K562 (cell line): ENCODE measurements at regions not wholly inside any gene's neighbourhood (a gene's known extent, or its start where the extent isn't known, plus 50 kb on each side); places are given as distances from the start of the nearest gene placed in this dataset.
"Not testable (repeated sequence)": the region's sequence is repeated elsewhere in the genome, so short reads cannot be mapped to it uniquely, and the experiment has no call there.

Source experiments
- ATAC-seq: fragments of 200-7000 bp; cut with Tn5 transposase; 3 replicates; pipeline ENCODE4 v1.9.1; 2020; ENCODE audit warnings: moderate library complexity
- BruUV-seq: library from RNA; stranded (reverse); fragments of 400-500 nt; replicated peaks from 2 replicates; lab custom pipeline; 2021; lab: Mats Ljungman, UMichigan
- CTCF ChIA-PET: fragments of 300-600 bp; formaldehyde crosslinking; extraction: SDS; loops from one replicate; lab custom pipeline; 2021; ENCODE audit warnings: low intra/inter-chr PET ratio; lab: Yijun Ruan, JAX
- POLR2A ChIA-PET: fragments of 300-600, 350-650 bp; sonication (Branson Sonifier 250); formaldehyde crosslinking; extraction: SDS; loops from one replicate; lab custom pipeline; 2021; ENCODE audit warnings: antibody characterized with exemption, inconsistent platforms; lab: Yijun Ruan, JAX
- DNase-seq, 4 experiments: peaks; one replicate each; pipeline versions ENCODE4 v3.0.0 to v3.0.0-alpha.2; 2011 to 2018; ENCODE audit warnings: low spot score in 3 of 4, mixed read lengths in 3 of 4; ENCODE audit errors: extremely low read depth in 1 of 4
- FAIRE-seq: peaks from 2 replicates; lab custom pipeline; 2011; peaks lifted over from hg19 to GRCh38; lab: Jason Lieb, UNC
- H2AFZ ChIP-seq: 2 replicates; pipeline ENCODE4 v1.6.0; 2011; ENCODE audit warnings: low read depth, low read length, control low read depth, inconsistent platforms
- H3K27ac ChIP-seq: fragments of 200-600 bp; 3 replicates; pipeline ENCODE4 v1.8.0; 2011; ENCODE audit warnings: low read depth, mild to moderate bottlenecking, control low read depth, inconsistent platforms, low read length, moderate library complexity, mixed read lengths; ENCODE audit errors: extremely low read depth
- H3K27me3 ChIP-seq, 2 experiments: fragments of 300-600 bp in 1 of 2; 2 replicates in 1 of 2; 3 replicates in 1 of 2; pipeline versions ENCODE4 v1.6.0 to v1.8.0; 2011; ENCODE audit warnings: inconsistent platforms in 2 of 2, low read length in 2 of 2, mild to moderate bottlenecking in 1 of 2, mixed read lengths in 1 of 2, moderate library complexity in 1 of 2; ENCODE audit not compliant: control insufficient read depth in 2 of 2, insufficient read depth in 2 of 2
- H3K36me3 ChIP-seq: fragments of 300-600 bp; 3 replicates; pipeline ENCODE4 v1.8.0; 2011; ENCODE audit warnings: mild to moderate bottlenecking, low read length, inconsistent platforms; ENCODE audit not compliant: control insufficient read depth, insufficient read depth
- H3K4me1 ChIP-seq, 2 experiments: fragments of 200-600 bp in 1 of 2; replicated peaks in 1 of 2; 2 replicates in 1 of 2; 3 replicates in 1 of 2; pipeline versions ENCODE4 v1.5.1 to v1.8.0; 2011; ENCODE audit warnings: inconsistent platforms in 2 of 2, low read length in 2 of 2, mild to moderate bottlenecking in 1 of 2, mixed read lengths in 1 of 2, moderate library complexity in 1 of 2; ENCODE audit not compliant: control insufficient read depth in 2 of 2, insufficient read depth in 2 of 2
- H3K4me2 ChIP-seq: 2 replicates; pipeline ENCODE4 v1.6.1; 2011; ENCODE audit warnings: low read length, control low read depth, inconsistent platforms, mixed read lengths; ENCODE audit not compliant: insufficient read depth
- H3K4me3 ChIP-seq: fragments of 200-600 bp; sonication (generic), shearing (Covaris generic); 2 replicates; pipeline ENCODE4 v1.5.1; 2016; ENCODE audit warnings: control low read depth, inconsistent platforms
- H3K79me2 ChIP-seq: fragments of 200-600 bp; 3 replicates; pipeline ENCODE4 v1.8.0; 2011; ENCODE audit warnings: low read length, inconsistent platforms; ENCODE audit not compliant: control insufficient read depth, insufficient read depth
- H3K9ac ChIP-seq, 2 experiments: 2 replicates each; pipeline versions ENCODE4 v1.6.0 to v1.6.1; 2011; ENCODE audit warnings: low read depth in 2 of 2, low read length in 2 of 2, control low read depth in 1 of 2, inconsistent platforms in 1 of 2, mild to moderate bottlenecking in 1 of 2, mixed read lengths in 1 of 2; ENCODE audit not compliant: insufficient read depth in 1 of 2
- H3K9me1 ChIP-seq: one replicate; pipeline ENCODE4 v1.6.0; 2011; ENCODE audit warnings: inconsistent platforms, mild to moderate bottlenecking, low read length, moderate library complexity; ENCODE audit not compliant: control insufficient read depth, insufficient read depth
- H3K9me3 ChIP-seq: replicated peaks from 2 replicates; pipeline ENCODE4 v1.5.1; 2011; ENCODE audit warnings: low read depth, low read length, inconsistent platforms; ENCODE audit not compliant: control insufficient read depth, insufficient read depth
- H4K20me1 ChIP-seq: replicated peaks from 2 replicates; pipeline ENCODE4 v1.6.1; 2011; ENCODE audit warnings: low read length, inconsistent platforms, mixed read lengths; ENCODE audit not compliant: control insufficient read depth, insufficient read depth
- ATF7 ChIP-seq: fragments of 450-650 bp; IDR thresholded peaks from 2 replicates; pipeline ENCODE4 v1.7.1; 2014; ENCODE audit warnings: mild to moderate bottlenecking, moderate library complexity
- CBX1 ChIP-seq: sonication (generic); IDR thresholded peaks from 2 replicates; pipeline ENCODE4 v1.6.1; 2016; ENCODE audit warnings: antibody characterized with exemption, low read depth, mild to moderate bottlenecking
- CHD2 ChIP-seq: IDR thresholded peaks from 2 replicates; pipeline ENCODE4 v1.6.1; 2011; ENCODE audit warnings: low read depth, low read length
- CREM ChIP-seq: IDR thresholded peaks from 2 replicates; pipeline ENCODE4 v1.6.1; 2014; ENCODE audit warnings: antibody characterized with exemption, low read depth
- FOS ChIP-seq: IDR thresholded peaks from 3 replicates; pipeline ENCODE4 v1.6.1; 2011; ENCODE audit not compliant: insufficient read length; ENCODE audit errors: extremely low read depth
- JUN ChIP-seq, 2 experiments: sonication (generic) in 1 of 2; formaldehyde crosslinking in 1 of 2; IDR thresholded peaks; 2 replicates each; pipeline versions ENCODE4 v1.6.1 to v1.8.0; 2012 to 2022; ENCODE audit warnings: borderline replicate concordance in 2 of 2, mild to moderate bottlenecking in 2 of 2, improper control_type of control experiment in 1 of 2, low read depth in 1 of 2, low read length in 1 of 2, missing genetic modification reagents in 1 of 2
- JUND ChIP-seq, 2 experiments: IDR thresholded peaks; 2 replicates in 1 of 2; 3 replicates in 1 of 2; pipeline ENCODE4 v1.6.1; 2011; ENCODE audit warnings: borderline replicate concordance in 2 of 2, low read depth in 2 of 2, low read length in 2 of 2, improper control_type of control experiment in 1 of 2, missing biosample characterization in 1 of 2, missing genetic modification characterization in 1 of 2, missing genetic modification reagents in 1 of 2
- KDM5B ChIP-seq: fragments of 200-600 bp; sonication (generic); IDR thresholded peaks from 2 replicates; pipeline ENCODE4 v1.6.1; 2012; ENCODE audit warnings: low read depth, mild to moderate bottlenecking, moderate library complexity, low read length, control low read depth, inconsistent platforms; ENCODE audit not compliant: insufficient replicate concordance
- MYBL2 ChIP-seq, 2 experiments: fragments of 450-650 bp in 1 of 2; sonication (generic) in 1 of 2; formaldehyde crosslinking in 1 of 2; IDR thresholded peaks; 2 replicates each; pipeline versions ENCODE4 v1.6.1 to v1.8.1; 2017 to 2022; ENCODE audit warnings: borderline replicate concordance in 1 of 2, inconsistent platforms in 1 of 2, low read depth in 1 of 2, mild to moderate bottlenecking in 1 of 2, missing genetic modification reagents in 1 of 2, moderate library complexity in 1 of 2
- MYC ChIP-seq, 2 experiments: fragments of 250-450 bp in 1 of 2; sonication (Bioruptor Pico) in 1 of 2; IDR thresholded peaks; 2 replicates each; pipeline versions ENCODE4 v1.5.1 to v1.6.1; 2012 to 2021; ENCODE audit warnings: low read depth in 2 of 2, borderline replicate concordance in 1 of 2, improper control_type of control experiment in 1 of 2, low read length in 1 of 2, mild to moderate bottlenecking in 1 of 2, moderate library complexity in 1 of 2
- POLR2AphosphoS5 ChIP-seq: IDR thresholded peaks from 2 replicates; pipeline ENCODE4 v1.6.1; 2011; ENCODE audit warnings: mild to moderate bottlenecking, low read depth, low read length, moderate library complexity; ENCODE audit not compliant: control insufficient read depth, insufficient read depth
- RBFOX2 ChIP-seq: fragments of 200-400 bp; formaldehyde crosslinking; IDR thresholded peaks from 2 replicates; pipeline ENCODE4 v1.6.1; 2017; ENCODE audit warnings: low read depth, mild to moderate bottlenecking, low read length, moderate library complexity
- RBM25 ChIP-seq: fragments of 200-400 bp; formaldehyde crosslinking; IDR thresholded peaks from 2 replicates; pipeline ENCODE4 v1.6.1; 2018; ENCODE audit warnings: low read length, low read depth, moderate library complexity; ENCODE audit not compliant: severe bottlenecking
- SUPT5H ChIP-seq: fragments of 450-650 bp; IDR thresholded peaks from 2 replicates; pipeline ENCODE4 v1.6.1; 2016
- WGBS: fragments of 100-300 bp; shearing (Covaris generic); methylation state at CpG from one replicate; pipeline ENCODE4 v1.1.6; 2016; ENCODE audit warnings: low coverage, mixed read lengths; ENCODE audit not compliant: insufficient coverage; ENCODE audit errors: missing lambda C conversion rate; 5-methylcytosine and 5-hydroxymethylcytosine counted together
- in situ Hi-C: fragments of 300-500 bp; cut with MboI; formaldehyde crosslinking; loops from 4 replicates; pipeline ENCODE4 v1.15.0; 2018; ENCODE audit warnings: inconsistent platforms, mixed read lengths
- intact Hi-C: fragments of 100-400 bp; cut with micrococcal nuclease; formaldehyde crosslinking; loops from 2 replicates; pipeline ENCODE4 v1.14.2; 2022
- TF ChIP-seq, protein P1 (sequence below): sonication (generic); formaldehyde crosslinking; IDR thresholded peaks from 2 replicates; pipeline ENCODE4 v1.8.0; 2022; ENCODE audit warnings: missing genetic modification reagents, mild to moderate bottlenecking, moderate library complexity, borderline replicate concordance
- TF ChIP-seq, protein P2 (sequence below): fragments of 450-650 bp; IDR thresholded peaks from 2 replicates; pipeline ENCODE4 v1.6.1; 2016; ENCODE audit warnings: mild to moderate bottlenecking

DNA sequence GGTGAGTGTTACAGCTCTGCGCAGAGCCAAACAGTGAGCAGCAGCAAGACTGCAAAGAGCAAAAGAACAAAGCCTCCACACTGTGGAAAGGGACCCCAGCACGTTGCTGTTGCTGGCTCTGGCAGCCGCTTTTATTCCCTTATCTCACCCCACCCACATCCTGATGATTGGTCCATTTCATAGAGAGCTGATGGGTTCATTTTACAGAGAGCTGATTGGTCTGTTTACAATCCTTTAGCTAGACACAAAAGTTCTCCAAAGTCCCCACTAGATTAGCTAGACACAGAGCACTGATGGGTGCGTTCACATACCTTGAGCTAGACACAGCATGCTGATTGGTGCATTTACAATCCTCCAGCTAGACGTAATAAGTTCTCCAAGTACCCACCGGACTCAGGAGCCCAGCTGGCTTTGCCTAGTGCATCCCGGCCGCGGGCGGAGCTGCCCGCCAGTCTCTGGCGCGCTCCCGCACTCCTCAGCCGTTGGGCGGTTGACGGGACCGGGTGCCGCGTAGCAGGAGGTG, 291.4 kb upstream of the PRSS16 start:
- H3K4me2 ChIP-seq: peak overlapping the region; percentile 76; the same call in 1 of the 2 replicates
- peak; percentile 64 for TF ChIP-seq FOS
- TF ChIP-seq ATF7: peak; percentile 55; the same call in 1 of the 2 replicates
- 0 out of 2 replicates have a peak, but pooled peaks have one; percentile 23 for TF ChIP-seq JUN (IDR thresholded peaks at IDR 0.05; ENCODE audit: borderline replicate concordance, low read depth, low read length)
- not testable (repeated sequence) for TF ChIP-seq JUN (CRISPR knock-in tag; IDR thresholded peaks at IDR 0.05; ENCODE audit: borderline replicate concordance); MYBL2 (CRISPR knock-in tag; IDR thresholded peaks at IDR 0.05; ENCODE audit: borderline replicate concordance); MYC (CRISPR knock-in tag; IDR thresholded peaks at IDR 0.05; ENCODE audit: borderline replicate concordance, low read depth)
- peak; percentile 10 for TF ChIP-seq KDM5B
- TF ChIP-seq SUPT5H: peak; percentile 37; the same call in 1 of the 2 replicates
- TF ChIP-seq POLR2AphosphoS5: peak; percentile 59
- peak; percentile 81 for TF ChIP-seq MYBL2 (IDR thresholded peaks at IDR 0.05; ENCODE audit: low read depth)
- 0 out of 2 replicates have a peak, but pooled peaks have one; percentile 10 for TF ChIP-seq CBX1
- TF ChIP-seq, protein P1, sequence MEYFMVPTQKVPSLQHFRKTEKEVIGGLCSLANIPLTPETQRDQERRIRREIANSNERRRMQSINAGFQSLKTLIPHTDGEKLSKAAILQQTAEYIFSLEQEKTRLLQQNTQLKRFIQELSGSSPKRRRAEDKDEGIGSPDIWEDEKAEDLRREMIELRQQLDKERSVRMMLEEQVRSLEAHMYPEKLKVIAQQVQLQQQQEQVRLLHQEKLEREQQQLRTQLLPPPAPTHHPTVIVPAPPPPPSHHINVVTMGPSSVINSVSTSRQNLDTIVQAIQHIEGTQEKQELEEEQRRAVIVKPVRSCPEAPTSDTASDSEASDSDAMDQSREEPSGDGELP: peak; percentile 68; the same call in 1 of the 2 replicates
- TF ChIP-seq RBM25: peak; percentile 59
- peak; percentile 69 for TF ChIP-seq RBFOX2
- TF ChIP-seq JUND (IDR thresholded peaks at IDR 0.05; ENCODE audit: borderline replicate concordance, low read depth, low read length): peak; percentile 52; the same call in 1 of the 2 replicates
- TF ChIP-seq JUND (tag; IDR thresholded peaks at IDR 0.05; ENCODE audit: borderline replicate concordance, low read depth, low read length): peak; percentile 52; the same call in 1 of the 3 replicates
- TF ChIP-seq, protein P2, sequence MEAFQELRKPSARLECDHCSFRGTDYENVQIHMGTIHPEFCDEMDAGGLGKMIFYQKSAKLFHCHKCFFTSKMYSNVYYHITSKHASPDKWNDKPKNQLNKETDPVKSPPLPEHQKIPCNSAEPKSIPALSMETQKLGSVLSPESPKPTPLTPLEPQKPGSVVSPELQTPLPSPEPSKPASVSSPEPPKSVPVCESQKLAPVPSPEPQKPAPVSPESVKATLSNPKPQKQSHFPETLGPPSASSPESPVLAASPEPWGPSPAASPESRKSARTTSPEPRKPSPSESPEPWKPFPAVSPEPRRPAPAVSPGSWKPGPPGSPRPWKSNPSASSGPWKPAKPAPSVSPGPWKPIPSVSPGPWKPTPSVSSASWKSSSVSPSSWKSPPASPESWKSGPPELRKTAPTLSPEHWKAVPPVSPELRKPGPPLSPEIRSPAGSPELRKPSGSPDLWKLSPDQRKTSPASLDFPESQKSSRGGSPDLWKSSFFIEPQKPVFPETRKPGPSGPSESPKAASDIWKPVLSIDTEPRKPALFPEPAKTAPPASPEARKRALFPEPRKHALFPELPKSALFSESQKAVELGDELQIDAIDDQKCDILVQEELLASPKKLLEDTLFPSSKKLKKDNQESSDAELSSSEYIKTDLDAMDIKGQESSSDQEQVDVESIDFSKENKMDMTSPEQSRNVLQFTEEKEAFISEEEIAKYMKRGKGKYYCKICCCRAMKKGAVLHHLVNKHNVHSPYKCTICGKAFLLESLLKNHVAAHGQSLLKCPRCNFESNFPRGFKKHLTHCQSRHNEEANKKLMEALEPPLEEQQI: 0 out of 2 replicates have a peak, but pooled peaks have one; percentile 42
- 0 out of 2 replicates have a peak, but pooled peaks have one; percentile 22 for TF ChIP-seq CHD2
- peak; percentile 47 for TF ChIP-seq MYC (IDR thresholded peaks at IDR 0.05; ENCODE audit: low read depth, low read length)
- TF ChIP-seq CREM: peak; percentile 57

More for the DNA sequence above, 291.4 kb upstream of the PRSS16 start:
- Histone ChIP-seq H3K79me2 (peaks cover 30% of the 10 kb centered on the region), H3K4me3 (peak overlapping the region; percentile 52), H2AFZ (peak overlapping the region; percentile 83), H3K9ac (peak overlapping the region in 1 of 2 experiments; percentile 75; a peak in 2 of 4 replicates), H3K27ac (peak overlapping the region; percentile 86)
- POLR2A ChIA-PET: interaction anchor here (1.0 kb wide), 1 partner anchor 191 kb away, joined by 3 read pairs; a partner anchor contains a TSS
- 0% methylated on average over 5 of the region's 20 CpGs for WGBS
- H3K9me3 ChIP-seq, intact Hi-C loops, H3K9me1 ChIP-seq, BruUV-seq, H4K20me1 ChIP-seq, H3K36me3 ChIP-seq, H3K27me3 ChIP-seq, CTCF ChIA-PET, in situ Hi-C loops, H3K4me1 ChIP-seq: not testable (repeated sequence)
- peak; percentile 77 for FAIRE-seq
- DNase-seq: peak in 1 of 4 experiments; percentile 90
- ATAC-seq: peak; percentile 82
